GM23338 (cell line): ENCODE measurements at regions not wholly inside any gene's neighbourhood (a gene's known extent, or its start where the extent isn't known, plus 50 kb on each side); places are given as distances from the start of the nearest gene placed in this dataset.
A peak's percentile ranks its signal among the peaks of the same experiment; 100 is the strongest.

ENCODE experiments used
- ATAC-seq: fragments of 200-7000 bp; cut with Tn5 transposase; 3 replicates; pipeline ENCODE4 v1.9.1; 2020
- DNase-seq: peaks from one replicate; pipeline ENCODE4 v3.0.0-alpha.2; 2015; ENCODE audit warnings: low spot score
- H2AFZ ChIP-seq: fragments of 200-600 bp; sonication (generic); 2 replicates; pipeline ENCODE4 v1.8.0; 2016; ENCODE audit warnings: antibody characterized with exemption, mild to moderate bottlenecking, moderate library complexity
- H3F3A ChIP-seq: fragments of 200-600 bp; sonication (generic); replicated peaks from 2 replicates; pipeline ENCODE4 v1.8.0; 2017; ENCODE audit warnings: antibody characterized with exemption, mixed run types, low read depth
- H3K27ac ChIP-seq: fragments of 200-600 bp; sonication (generic); 2 replicates; pipeline ENCODE4 v1.6.1; 2016; ENCODE audit warnings: low read depth
- H3K27me3 ChIP-seq: fragments of 200-600 bp; sonication (generic); 2 replicates; pipeline ENCODE4 v1.8.0; 2016; ENCODE audit warnings: mild to moderate bottlenecking, mixed run types, moderate library complexity; ENCODE audit not compliant: insufficient read depth
- H3K36me3 ChIP-seq: fragments of 200-600 bp; sonication (generic); 2 replicates; pipeline ENCODE4 v1.8.0; 2016; ENCODE audit warnings: mild to moderate bottlenecking; ENCODE audit not compliant: insufficient read depth
- H3K4me1 ChIP-seq: fragments of 200-600 bp; sonication (generic); 2 replicates; pipeline ENCODE4 v1.8.0; 2016; ENCODE audit warnings: mild to moderate bottlenecking, moderate library complexity; ENCODE audit not compliant: insufficient read depth
- H3K4me2 ChIP-seq: fragments of 200-600 bp; sonication (generic); 2 replicates; pipeline ENCODE4 v1.7.1; 2017; ENCODE audit warnings: mixed run types
- H3K4me3 ChIP-seq: fragments of 200-600 bp; sonication (generic); 2 replicates; pipeline ENCODE4 v1.6.1; 2016; ENCODE audit warnings: mixed run types
- H3K79me2 ChIP-seq: fragments of 200-600 bp; sonication (generic); replicated peaks from 2 replicates; pipeline ENCODE4 v1.8.0; 2017; ENCODE audit warnings: mild to moderate bottlenecking; ENCODE audit not compliant: insufficient read depth
- H3K9me2 ChIP-seq: fragments of 200-600 bp; sonication (generic); 2 replicates; pipeline ENCODE4 v1.8.0; 2017; ENCODE audit not compliant: insufficient read depth
- H4K20me1 ChIP-seq: fragments of 200-600 bp; sonication (generic); replicated peaks from 2 replicates; pipeline ENCODE4 v1.8.0; 2017; ENCODE audit warnings: mild to moderate bottlenecking; ENCODE audit not compliant: insufficient read depth
- H3K27ac Mint-ChIP-seq: 2 replicates; pipeline ENCODE4 v1.8.0; 2020; ENCODE audit warnings: inconsistent platforms, mild to moderate bottlenecking, moderate library complexity, mixed read lengths
- H3K27me3 Mint-ChIP-seq: 3 replicates; pipeline ENCODE4 v1.8.0; 2022; ENCODE audit warnings: low read depth, mild to moderate bottlenecking, moderate library complexity, mixed read lengths, inconsistent platforms; ENCODE audit not compliant: insufficient read depth, poor library complexity
- H3K36me3 Mint-ChIP-seq: 3 replicates; pipeline ENCODE4 v1.8.0; 2021; ENCODE audit warnings: low read depth, mild to moderate bottlenecking, inconsistent platforms, moderate library complexity, mixed read lengths
- H3K4me1 Mint-ChIP-seq: 3 replicates; pipeline ENCODE4 v1.8.0; 2020; ENCODE audit warnings: mild to moderate bottlenecking, inconsistent platforms, mixed read lengths
- H3K4me3 Mint-ChIP-seq: 3 replicates; pipeline ENCODE4 v1.8.0; 2021; ENCODE audit warnings: moderate library complexity, mild to moderate bottlenecking, inconsistent platforms, mixed read lengths
- H3K9me3 Mint-ChIP-seq: 3 replicates; pipeline ENCODE4 v1.8.0; 2020; ENCODE audit warnings: moderate library complexity, mild to moderate bottlenecking, inconsistent platforms, mixed read lengths
- CREB1 ChIP-seq: fragments of 250-450 bp; sonication (Bioruptor Pico); IDR thresholded peaks from 2 replicates; pipeline ENCODE4 v1.5.0; 2020; ENCODE audit warnings: low read depth, mild to moderate bottlenecking, moderate library complexity
- ETS1 ChIP-seq: IDR thresholded peaks from 2 replicates; pipeline ENCODE4 v1.6.1; 2016; ENCODE audit warnings: antibody characterized with exemption
- EZH2 ChIP-seq: fragments of 200-600 bp; sonication (generic); IDR thresholded peaks from one replicate; pipeline ENCODE4 v1.8.0; 2017; ENCODE audit warnings: antibody characterized with exemption, mild to moderate bottlenecking, low read depth; ENCODE audit not compliant: unreplicated experiment
- EZH2phosphoT487 ChIP-seq: fragments of 200-600 bp; sonication (generic); IDR thresholded peaks from one replicate; pipeline ENCODE4 v1.8.1; 2018; ENCODE audit warnings: antibody characterized with exemption; ENCODE audit not compliant: unreplicated experiment
- JUNB ChIP-seq: IDR thresholded peaks from one replicate; pipeline ENCODE4 v1.6.1; 2016; ENCODE audit warnings: antibody characterized with exemption; ENCODE audit not compliant: unreplicated experiment
- STAT1 ChIP-seq: IDR thresholded peaks from one replicate; pipeline ENCODE4 v1.6.1; 2016; ENCODE audit warnings: antibody characterized with exemption; ENCODE audit not compliant: unreplicated experiment
- TF ChIP-seq, protein P1 (sequence below), 2 experiments: fragments of 200-600 bp in 1 of 2; sonication (generic) in 1 of 2; conservative IDR thresholded peaks; 2 replicates each; pipeline versions ENCODE4 v1.5.1 to v1.6.1; 2016 to 2017; ENCODE audit warnings: antibody characterized with exemption in 2 of 2, low read depth in 2 of 2, mild to moderate bottlenecking in 2 of 2, moderate library complexity in 1 of 2
- TF ChIP-seq, protein P2 (sequence below): fragments of 250-450 bp; sonication (Bioruptor Pico); IDR thresholded peaks from 2 replicates; pipeline ENCODE4 v1.5.0; 2020; ENCODE audit warnings: mild to moderate bottlenecking, moderate library complexity

- no peaks in the 10 kb centered on the region for H3K9me3 Mint-ChIP-seq
These were observed 622.4 kb downstream of the MATN1 start for GRCh38 chr1:30101016-30101415.

More at GRCh38 chr1:30101016-30101415, 622.4 kb downstream of the MATN1 start:
- Mint-ChIP-seq H3K27ac (no peak overlapping the region), H3K4me3 (no peak overlapping the region), H3K36me3 (no peaks in the 10 kb centered on the region), H3K4me1 (no peaks in the 10 kb centered on the region), H3K27me3 (peaks cover 3% of the 10 kb centered on the region)
- Histone ChIP-seq H3K36me3 (no peaks in the 10 kb centered on the region), H4K20me1 (no peaks in the 10 kb centered on the region), H3K27ac (no peak overlapping the region), H3K4me1 (no peaks in the 10 kb centered on the region), H3K4me2 (no peak overlapping the region), H2AFZ (peak overlapping the region; percentile 38), H3K9me2 (no peaks in the 10 kb centered on the region), H3K4me3 (no peak overlapping the region), H3F3A (no peaks in the 10 kb centered on the region), H3K27me3 (no peaks in the 10 kb centered on the region), H3K79me2 (no peaks in the 10 kb centered on the region)
- TF ChIP-seq, protein P1, sequence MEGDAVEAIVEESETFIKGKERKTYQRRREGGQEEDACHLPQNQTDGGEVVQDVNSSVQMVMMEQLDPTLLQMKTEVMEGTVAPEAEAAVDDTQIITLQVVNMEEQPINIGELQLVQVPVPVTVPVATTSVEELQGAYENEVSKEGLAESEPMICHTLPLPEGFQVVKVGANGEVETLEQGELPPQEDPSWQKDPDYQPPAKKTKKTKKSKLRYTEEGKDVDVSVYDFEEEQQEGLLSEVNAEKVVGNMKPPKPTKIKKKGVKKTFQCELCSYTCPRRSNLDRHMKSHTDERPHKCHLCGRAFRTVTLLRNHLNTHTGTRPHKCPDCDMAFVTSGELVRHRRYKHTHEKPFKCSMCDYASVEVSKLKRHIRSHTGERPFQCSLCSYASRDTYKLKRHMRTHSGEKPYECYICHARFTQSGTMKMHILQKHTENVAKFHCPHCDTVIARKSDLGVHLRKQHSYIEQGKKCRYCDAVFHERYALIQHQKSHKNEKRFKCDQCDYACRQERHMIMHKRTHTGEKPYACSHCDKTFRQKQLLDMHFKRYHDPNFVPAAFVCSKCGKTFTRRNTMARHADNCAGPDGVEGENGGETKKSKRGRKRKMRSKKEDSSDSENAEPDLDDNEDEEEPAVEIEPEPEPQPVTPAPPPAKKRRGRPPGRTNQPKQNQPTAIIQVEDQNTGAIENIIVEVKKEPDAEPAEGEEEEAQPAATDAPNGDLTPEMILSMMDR (conservative IDR thresholded peaks at IDR 0.05; ENCODE audit: low read depth in 2 of 2): no peak
- no peak for TF ChIP-seq EZH2
- TF ChIP-seq STAT1: no peak
- no peak for TF ChIP-seq CREB1 (CRISPR knock-in tag)
- no peak for TF ChIP-seq EZH2phosphoT487
- TF ChIP-seq, protein P2, sequence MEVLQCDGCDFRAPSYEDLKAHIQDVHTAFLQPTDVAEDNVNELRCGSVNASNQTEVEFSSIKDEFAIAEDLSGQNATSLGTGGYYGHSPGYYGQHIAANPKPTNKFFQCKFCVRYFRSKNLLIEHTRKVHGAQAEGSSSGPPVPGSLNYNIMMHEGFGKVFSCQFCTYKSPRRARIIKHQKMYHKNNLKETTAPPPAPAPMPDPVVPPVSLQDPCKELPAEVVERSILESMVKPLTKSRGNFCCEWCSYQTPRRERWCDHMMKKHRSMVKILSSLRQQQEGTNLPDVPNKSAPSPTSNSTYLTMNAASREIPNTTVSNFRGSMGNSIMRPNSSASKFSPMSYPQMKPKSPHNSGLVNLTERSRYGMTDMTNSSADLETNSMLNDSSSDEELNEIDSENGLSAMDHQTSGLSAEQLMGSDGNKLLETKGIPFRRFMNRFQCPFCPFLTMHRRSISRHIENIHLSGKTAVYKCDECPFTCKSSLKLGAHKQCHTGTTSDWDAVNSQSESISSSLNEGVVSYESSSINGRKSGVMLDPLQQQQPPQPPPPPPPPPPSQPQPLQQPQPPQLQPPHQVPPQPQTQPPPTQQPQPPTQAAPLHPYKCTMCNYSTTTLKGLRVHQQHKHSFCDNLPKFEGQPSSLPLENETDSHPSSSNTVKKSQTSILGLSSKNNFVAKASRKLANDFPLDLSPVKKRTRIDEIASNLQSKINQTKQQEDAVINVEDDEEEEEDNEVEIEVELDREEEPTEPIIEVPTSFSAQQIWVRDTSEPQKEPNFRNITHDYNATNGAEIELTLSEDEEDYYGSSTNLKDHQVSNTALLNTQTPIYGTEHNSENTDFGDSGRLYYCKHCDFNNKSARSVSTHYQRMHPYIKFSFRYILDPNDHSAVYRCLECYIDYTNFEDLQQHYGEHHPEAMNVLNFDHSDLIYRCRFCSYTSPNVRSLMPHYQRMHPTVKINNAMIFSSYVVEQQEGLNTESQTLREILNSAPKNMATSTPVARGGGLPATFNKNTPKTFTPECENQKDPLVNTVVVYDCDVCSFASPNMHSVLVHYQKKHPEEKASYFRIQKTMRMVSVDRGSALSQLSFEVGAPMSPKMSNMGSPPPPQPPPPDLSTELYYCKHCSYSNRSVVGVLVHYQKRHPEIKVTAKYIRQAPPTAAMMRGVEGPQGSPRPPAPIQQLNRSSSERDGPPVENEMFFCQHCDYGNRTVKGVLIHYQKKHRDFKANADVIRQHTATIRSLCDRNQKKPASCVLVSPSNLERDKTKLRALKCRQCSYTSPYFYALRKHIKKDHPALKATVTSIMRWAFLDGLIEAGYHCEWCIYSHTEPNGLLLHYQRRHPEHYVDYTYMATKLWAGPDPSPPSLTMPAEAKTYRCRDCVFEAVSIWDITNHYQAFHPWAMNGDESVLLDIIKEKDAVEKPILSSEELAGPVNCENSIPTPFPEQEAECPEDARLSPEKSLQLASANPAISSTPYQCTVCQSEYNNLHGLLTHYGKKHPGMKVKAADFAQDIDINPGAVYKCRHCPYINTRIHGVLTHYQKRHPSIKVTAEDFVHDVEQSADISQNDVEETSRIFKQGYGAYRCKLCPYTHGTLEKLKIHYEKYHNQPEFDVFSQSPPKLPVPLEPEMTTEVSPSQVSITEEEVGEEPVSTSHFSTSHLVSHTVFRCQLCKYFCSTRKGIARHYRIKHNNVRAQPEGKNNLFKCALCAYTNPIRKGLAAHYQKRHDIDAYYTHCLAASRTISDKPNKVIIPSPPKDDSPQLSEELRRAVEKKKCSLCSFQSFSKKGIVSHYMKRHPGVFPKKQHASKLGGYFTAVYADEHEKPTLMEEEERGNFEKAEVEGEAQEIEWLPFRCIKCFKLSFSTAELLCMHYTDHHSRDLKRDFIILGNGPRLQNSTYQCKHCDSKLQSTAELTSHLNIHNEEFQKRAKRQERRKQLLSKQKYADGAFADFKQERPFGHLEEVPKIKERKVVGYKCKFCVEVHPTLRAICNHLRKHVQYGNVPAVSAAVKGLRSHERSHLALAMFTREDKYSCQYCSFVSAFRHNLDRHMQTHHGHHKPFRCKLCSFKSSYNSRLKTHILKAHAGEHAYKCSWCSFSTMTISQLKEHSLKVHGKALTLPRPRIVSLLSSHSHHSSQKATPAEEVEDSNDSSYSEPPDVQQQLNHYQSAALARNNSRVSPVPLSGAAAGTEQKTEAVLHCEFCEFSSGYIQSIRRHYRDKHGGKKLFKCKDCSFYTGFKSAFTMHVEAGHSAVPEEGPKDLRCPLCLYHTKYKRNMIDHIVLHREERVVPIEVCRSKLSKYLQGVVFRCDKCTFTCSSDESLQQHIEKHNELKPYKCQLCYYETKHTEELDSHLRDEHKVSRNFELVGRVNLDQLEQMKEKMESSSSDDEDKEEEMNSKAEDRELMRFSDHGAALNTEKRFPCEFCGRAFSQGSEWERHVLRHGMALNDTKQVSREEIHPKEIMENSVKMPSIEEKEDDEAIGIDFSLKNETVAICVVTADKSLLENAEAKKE (CRISPR knock-in tag): no peak
- no peak for TF ChIP-seq JUNB
- no peak for TF ChIP-seq ETS1
- ATAC-seq (no peak), DNase-seq (no peak)
